Adrenal gland (tissue), 9 donors: ENCODE measurements at regions not wholly inside any gene's neighbourhood (a gene's known extent, or its start where the extent isn't known, plus 50 kb on each side); places are given as distances from the start of the nearest gene placed in this dataset.

Experiments used
- DNase-seq, 7 donors: peaks; one replicate each; pipeline ENCODE4 v3.0.0-alpha.2; 2019 to 2020
- H3K27ac ChIP-seq, 5 donors: fragments of 200-600 bp; sonication (generic) in 4 of 5; 1 replicate in 3 of 5; 2 replicates in 2 of 5; pipeline versions ENCODE4 v1.5.1 to v1.8.0; 2016 to 2020; ENCODE audit warnings: mild to moderate bottlenecking in 1 of 5
- H3K27me3 ChIP-seq: fragments of 200-600 bp; 2 replicates; pipeline ENCODE4 v1.8.0; 2021
- H3K36me3 ChIP-seq, 2 donors: fragments of 200-600 bp; replicated peaks in 1 of 2; 1 replicate in 1 of 2; 2 replicates in 1 of 2; pipeline versions ENCODE4 v1.5.1 to v1.8.0; 2018 to 2022
- H3K4me1 ChIP-seq, 2 donors: fragments of 200-600 bp; replicated peaks in 1 of 2; 1 replicate in 1 of 2; 2 replicates in 1 of 2; pipeline versions ENCODE4 v1.5.1 to v1.8.0; 2018 to 2021
- H3K4me3 ChIP-seq, 4 donors: fragments of 200-600 bp; sonication (generic) in 3 of 4; one replicate each; pipeline ENCODE4 v1.5.1; 2016 to 2018
- H3K9me3 ChIP-seq, 3 donors: fragments of 200-600 bp; sonication (generic) in 1 of 3; replicated peaks in 1 of 3; 1 replicate in 2 of 3; 2 replicates in 1 of 3; pipeline versions ENCODE4 v1.5.1 to v1.8.0; 2016 to 2021
- CTCF ChIP-seq, 6 experiments: fragments of 450-650 bp in 4 of 6; fragments of 200-600 bp in 2 of 6; sonication (generic) in 1 of 6; IDR thresholded peaks; 1 replicate in 5 of 6; 2 replicates in 1 of 6; pipeline versions ENCODE4 v1.5.1 to v1.8.0; 2016 to 2021; ENCODE audit warnings: antibody characterized with exemption in 6 of 6, mild to moderate bottlenecking in 2 of 6, moderate library complexity in 1 of 6
- POLR2A ChIP-seq, 2 donors: fragments of 450-650 bp; IDR thresholded peaks; one replicate each; pipeline ENCODE4 v1.6.1; 2017; ENCODE audit warnings: antibody characterized with exemption in 2 of 2, mild to moderate bottlenecking in 2 of 2, moderate library complexity in 1 of 2
- WGBS, 4 donors: extraction: QIAGEN DNeasy Blood & Tissue Kit in 2 of 4; methylation state at CpG; one replicate each; pipeline versions ENCODE4 v1.1.5 to v1.1.7; 2013 to 2017; 5-methylcytosine and 5-hydroxymethylcytosine counted together
- intact Hi-C, 2 donors: fragments of 100-400 bp; cut with DNase I; formaldehyde crosslinking; loops; one replicate each; pipeline versions ENCODE4 v1.14.1 to v1.15.0; 2022 to 2023
- donor health status: healthy with polysubstance abuse.
- donor health status: Bipolar disorder and iron deficiency.
- donor health status: DM: yes; HTN: yes; CAD: no.
- donor health status: DM: no; HTN: no; CAD: no.
- donor health status: DM: no; HTN: no; CAD: no.

DNA sequence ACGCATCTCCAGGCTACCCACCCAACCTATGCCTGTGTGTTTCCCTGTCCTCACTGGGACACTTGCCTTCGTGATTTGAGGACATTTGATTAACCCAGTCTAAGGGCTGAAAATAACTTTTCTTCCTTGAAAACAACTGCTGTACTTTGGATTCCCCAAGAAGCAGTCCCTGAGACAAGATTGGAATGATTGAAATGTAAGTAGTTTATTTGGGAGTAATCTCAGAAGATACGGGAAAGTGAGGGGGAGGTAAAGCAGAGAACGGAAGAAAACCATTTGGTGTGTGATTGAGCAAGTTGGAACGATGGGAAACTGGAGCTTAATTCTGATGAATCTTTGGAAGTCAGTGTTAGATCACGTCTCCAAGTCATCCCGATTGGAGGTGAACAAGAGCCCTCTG, 143.8 kb upstream of the LMCD1 start:
- Histone ChIP-seq H3K27ac (no peak overlapping the region), H3K36me3 (no peaks in the 10 kb centered on the region), H3K27me3 (no peaks in the 10 kb centered on the region), H3K9me3 (no peaks in the 10 kb centered on the region), H3K4me1 (no peaks in the 10 kb centered on the region), H3K4me3 (no peak overlapping the region)
- TF ChIP-seq POLR2A (IDR thresholded peaks at IDR 0.05), result no peak
- TF ChIP-seq CTCF (IDR thresholded peaks at IDR 0.05), result no peak
- intact Hi-C loops, result no loop called here
- WGBS, 4 donors, result 80 to 86% (median 82%) methylated on average over 7 of the region's 7 CpGs
- DNase-seq, result no peak

DNA sequence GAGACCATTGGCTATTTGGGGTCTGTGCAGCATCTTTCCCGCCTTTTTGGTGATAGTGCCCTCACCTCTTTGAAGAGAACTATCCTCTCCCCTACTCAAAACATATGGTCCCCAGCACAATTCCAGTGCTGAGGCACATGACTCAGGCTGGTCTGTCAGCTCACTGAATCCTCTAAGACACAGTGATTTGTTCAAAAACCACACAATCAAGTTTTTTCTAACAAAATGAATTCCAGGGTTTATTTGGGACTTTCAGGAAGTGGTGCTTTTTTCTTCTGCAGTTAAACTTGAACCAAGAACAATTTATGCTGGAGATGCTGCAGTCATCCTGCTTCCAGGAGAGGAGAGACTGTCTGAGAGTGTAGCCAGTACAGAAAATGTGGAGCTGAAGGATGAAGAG, 142.5 kb upstream of the LMCD1 start:
- Histone ChIP-seq H3K4me1 (no peaks in the 10 kb centered on the region), H3K27ac (no peak overlapping the region), H3K9me3 (no peaks in the 10 kb centered on the region), H3K27me3 (no peaks in the 10 kb centered on the region), H3K36me3 (no peaks in the 10 kb centered on the region), H3K4me3 (no peak overlapping the region)
- no peak for DNase-seq
- WGBS, 4 donors, result 87 to 100% (median 99%) methylated on average over 1 of the region's 1 CpG
- TF ChIP-seq POLR2A (IDR thresholded peaks at IDR 0.05), result no peak
- TF ChIP-seq CTCF (IDR thresholded peaks at IDR 0.05), result no peak
- intact Hi-C loops, result no loop called here

DNA sequence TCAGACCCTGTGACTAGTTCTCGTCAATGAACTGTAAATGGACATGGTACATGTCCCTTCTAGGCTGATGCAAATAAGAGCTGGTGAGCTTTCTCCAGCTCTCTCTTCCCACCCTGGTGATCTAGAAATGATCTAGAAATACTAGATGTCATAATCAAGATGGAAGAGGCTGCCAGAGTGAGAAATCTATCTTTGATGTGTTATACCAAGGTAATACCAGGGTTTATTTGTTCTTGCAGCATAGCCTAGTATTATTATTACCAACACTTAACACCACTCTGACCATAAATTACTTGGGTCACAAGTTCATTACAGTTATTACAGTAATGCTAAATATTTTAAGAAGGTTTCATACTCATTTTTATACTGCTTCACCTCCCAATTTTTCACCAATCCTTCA, 138.4 kb upstream of the LMCD1 start:
- H3K4me3 ChIP-seq, result no peak overlapping the region
- no peaks in the 10 kb centered on the region for H3K4me1 ChIP-seq
- H3K27ac ChIP-seq, result no peak overlapping the region
- no peaks in the 10 kb centered on the region for H3K9me3 ChIP-seq
- 82 to 100% (median 92%) methylated on average over 1 of the region's 1 CpG for WGBS, 4 donors
- no peak for TF ChIP-seq POLR2A (IDR thresholded peaks at IDR 0.05)
- no peak for TF ChIP-seq CTCF (IDR thresholded peaks at IDR 0.05)
- no peaks in the 10 kb centered on the region for H3K27me3 ChIP-seq
- no peak for DNase-seq
- intact Hi-C loops, result no loop called here
- H3K36me3 ChIP-seq, result no peaks in the 10 kb centered on the region

- intact Hi-C loops, result no loop called here
- 59 to 74% (median 68%) methylated on average over 5 of the region's 5 CpGs for WGBS, 4 donors
- no peaks in the 10 kb centered on the region for H3K4me1 ChIP-seq
- TF ChIP-seq POLR2A (IDR thresholded peaks at IDR 0.05) (no peak), CTCF (IDR thresholded peaks at IDR 0.05) (no peak)
- H3K4me3 ChIP-seq, result no peak overlapping the region
- no peaks in the 10 kb centered on the region for H3K36me3 ChIP-seq
- no peaks in the 10 kb centered on the region for H3K9me3 ChIP-seq
- H3K27me3 ChIP-seq, result no peaks in the 10 kb centered on the region
- H3K27ac ChIP-seq, result no peak overlapping the region
- DNase-seq, result no peak
Measured at GRCh38 chr3:8365541-8365940, 136.1 kb upstream of the LMCD1 start.
